GM19372 (cell line): ENCODE measurements at regions not wholly inside any gene's neighbourhood (a gene's known extent, or its start where the extent isn't known, plus 50 kb on each side); places are given as distances from the start of the nearest gene placed in this dataset.

Experiments
- ATAC-seq: cut with Tn5 transposase; IDR thresholded peaks from one replicate; pipeline ENCODE4 v1.9.1; 2021; ENCODE audit warnings: mild to moderate bottlenecking, low read depth, moderate library complexity; ENCODE audit not compliant: unreplicated experiment

GRCh38 chr6:164414695-164415094 is 894.7 kb downstream of the C6orf118 start:
- no peak for ATAC-seq

- ATAC-seq: no peak
Measured at GRCh38 chr6:164412566-164412965, 896.8 kb downstream of the C6orf118 start.

DNA sequence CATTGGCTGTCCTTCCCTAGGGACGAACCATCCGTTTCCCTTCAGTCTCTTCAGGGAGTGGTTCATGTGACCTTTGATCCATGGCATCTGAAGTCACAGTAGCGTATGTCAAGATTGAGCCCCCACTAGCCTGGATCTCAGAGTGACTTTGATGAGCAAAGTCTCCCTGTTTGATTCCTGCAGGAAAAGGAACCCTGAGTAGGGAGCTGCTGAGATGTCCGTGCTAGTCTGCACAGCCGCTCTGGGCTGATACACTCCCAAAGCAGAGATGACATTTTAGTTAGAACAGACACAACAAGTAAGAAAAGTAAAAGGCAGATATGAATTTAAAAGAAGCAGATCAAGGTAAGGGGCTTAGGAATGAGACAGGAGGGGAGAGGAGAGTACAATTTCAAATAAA is 899.4 kb downstream of the C6orf118 start:
- ATAC-seq: no peak

- no peak for ATAC-seq
Measured at GRCh38 chr6:164409309-164410009, 899.9 kb downstream of the C6orf118 start.

- ATAC-seq: no peak
Measured at GRCh38 chr6:164408868-164409267, 900.5 kb downstream of the C6orf118 start.

GRCh38 chr6:164404812-164405488 is 904.5 kb downstream of the C6orf118 start:
- ATAC-seq: no peak

DNA sequence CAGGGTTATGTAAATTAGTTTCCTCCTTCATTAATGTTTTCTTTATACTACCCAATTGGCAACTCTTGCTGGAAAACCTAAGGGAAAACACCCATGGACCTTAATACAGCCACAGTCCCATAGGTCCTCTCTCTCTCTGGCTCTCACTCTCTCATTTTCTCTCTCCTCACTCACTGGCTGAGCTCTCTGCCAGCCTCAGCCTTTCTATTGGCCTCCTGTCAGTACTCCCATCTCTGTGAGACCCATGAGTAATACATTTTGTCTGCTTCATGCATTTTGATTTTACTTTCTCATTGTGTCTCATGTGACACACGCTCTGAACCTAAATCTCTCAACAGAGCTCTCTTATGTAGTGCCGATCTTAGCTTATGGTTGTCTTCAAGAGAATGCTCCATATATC is 907.5 kb downstream of the C6orf118 start:
- no peak for ATAC-seq

DNA sequence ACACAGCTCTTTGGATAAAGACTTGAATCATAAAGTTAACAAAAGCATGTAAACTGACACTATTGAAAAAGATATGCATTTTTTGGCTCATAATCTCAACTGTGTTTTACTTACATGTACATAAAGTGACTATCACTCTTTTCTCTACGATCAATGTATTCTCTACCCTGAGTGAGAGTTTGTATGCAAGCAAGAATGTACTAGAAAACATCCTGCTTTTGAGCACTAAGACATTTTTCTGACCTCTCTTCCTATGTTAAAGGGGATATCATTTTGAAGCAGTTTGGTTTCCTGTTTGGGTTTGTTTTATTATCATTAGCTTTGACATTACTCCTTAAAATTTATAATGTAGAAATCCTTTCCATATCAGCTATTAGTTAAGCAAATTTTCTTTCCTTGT is 910.8 kb downstream of the C6orf118 start:
- no peak for ATAC-seq

DNA sequence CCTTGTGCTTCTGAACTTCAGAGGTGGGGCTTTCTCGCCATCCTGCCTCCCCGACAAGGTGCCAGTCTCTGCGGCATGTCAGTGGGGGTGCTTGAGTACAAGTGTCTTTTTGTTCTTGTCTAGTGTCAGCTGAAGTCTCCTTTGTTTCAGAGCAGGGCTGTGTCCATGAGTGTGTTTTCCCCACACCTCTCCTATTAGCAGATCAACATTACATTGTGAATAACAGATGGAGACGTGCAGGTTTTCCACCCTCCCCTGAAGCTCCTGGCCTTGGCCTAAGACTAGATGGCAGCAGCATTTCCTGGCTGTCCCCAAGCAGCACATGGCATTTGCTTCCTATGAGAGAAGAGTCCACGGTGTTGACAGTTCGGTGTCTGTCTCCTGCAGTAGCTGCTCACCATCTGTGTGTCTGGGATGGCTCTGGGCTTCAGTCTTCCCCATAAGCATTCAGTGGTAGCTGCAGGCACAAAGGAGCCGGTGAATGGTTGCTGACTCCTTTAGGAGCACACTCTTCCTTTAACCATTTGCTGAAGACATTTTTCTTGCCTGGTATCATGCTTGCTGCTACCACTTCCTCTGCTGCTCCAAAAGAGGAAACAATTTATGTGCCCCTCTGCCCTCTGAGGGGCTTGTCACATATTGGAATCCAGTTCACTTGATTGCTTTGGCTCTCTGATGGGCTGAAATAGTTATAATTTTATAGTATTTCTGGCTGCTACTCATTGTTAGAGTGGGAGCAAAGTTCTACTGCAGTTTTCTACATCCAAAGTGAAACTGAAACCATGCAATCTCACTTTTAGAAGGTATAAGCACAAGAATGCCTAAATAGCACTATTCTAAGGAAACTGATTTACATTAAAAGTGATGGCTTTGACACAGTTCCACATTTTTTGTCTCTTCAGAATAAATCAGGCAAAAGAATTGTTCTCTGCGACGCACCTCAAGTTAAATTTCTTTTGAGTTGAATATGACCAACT is 913.0 kb downstream of the C6orf118 start:
- ATAC-seq: no peak

DNA sequence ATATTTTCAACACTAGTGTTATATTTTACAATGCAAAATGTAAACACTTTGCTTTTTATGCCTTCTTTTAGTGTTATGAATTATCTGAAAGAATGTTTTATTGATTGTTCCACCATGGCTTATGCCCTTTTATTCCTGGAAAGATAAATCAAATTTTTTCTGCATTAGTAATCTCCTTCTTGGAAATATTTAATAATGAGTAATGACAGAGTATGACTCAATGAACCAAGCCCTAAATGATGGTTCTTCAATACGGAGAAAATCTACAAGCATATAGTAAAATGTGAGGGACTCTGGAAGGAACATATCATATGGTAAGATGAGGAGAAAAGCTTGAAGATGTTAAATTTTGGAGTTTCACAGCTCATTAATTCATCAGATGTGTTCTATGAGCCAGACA is 929.6 kb downstream of the C6orf118 start:
- no peak for ATAC-seq

DNA sequence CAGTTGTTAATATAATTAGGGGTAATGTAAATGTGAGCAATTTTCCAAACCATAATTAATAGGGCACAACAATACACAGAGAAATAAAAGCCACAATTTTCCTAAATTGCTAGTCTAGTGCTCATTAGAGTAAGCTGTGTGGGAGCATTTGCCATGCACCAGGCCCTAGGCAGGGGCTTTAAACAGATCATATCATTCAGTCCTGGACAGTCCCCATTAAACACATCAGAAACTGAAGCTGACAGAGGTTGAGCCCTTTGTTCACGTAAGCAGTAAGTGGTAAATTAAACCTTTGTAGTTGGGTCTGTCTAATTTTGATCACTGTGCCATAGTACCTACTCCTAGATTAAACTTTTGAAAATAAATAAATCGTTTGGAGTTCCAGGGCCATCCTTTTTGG is 931.1 kb downstream of the C6orf118 start:
- no peak for ATAC-seq

DNA sequence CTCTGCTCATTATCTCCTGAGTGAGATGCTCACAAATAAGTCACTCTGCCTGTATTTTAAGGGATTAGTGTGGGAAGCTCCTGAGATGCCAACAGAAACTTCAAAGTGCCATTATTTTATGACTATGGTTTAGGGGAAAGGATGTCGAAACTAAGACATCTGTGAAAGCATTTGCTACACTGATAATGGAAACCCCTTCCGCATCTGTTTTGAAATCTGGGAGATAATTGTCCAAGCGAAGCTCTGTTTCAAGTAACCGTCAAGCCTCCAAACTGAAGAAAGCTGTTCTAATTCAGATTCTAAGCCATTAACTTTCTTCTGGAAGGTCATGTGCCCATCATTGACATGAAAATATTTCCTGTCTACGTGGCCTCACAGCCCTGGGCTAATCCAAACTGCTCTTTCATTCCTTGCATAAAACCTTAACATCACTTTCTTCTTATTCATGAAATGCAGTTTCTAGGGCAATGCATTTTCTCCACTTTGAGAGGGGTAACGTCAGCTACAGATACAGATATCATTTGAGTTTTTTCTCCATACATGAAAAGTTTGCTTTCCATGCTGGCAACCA is 932.0 kb downstream of the C6orf118 start:
- ATAC-seq: no peak

GRCh38 chr6:164370773-164371172 is 938.6 kb downstream of the C6orf118 start:
- ATAC-seq: no peak

GRCh38 chr6:164359441-164359840 is 944.9 kb downstream of the QKI start:
- ATAC-seq: no peak

- no peak for ATAC-seq
Measured at GRCh38 chr6:164359036-164359435, 944.5 kb downstream of the QKI start.

DNA sequence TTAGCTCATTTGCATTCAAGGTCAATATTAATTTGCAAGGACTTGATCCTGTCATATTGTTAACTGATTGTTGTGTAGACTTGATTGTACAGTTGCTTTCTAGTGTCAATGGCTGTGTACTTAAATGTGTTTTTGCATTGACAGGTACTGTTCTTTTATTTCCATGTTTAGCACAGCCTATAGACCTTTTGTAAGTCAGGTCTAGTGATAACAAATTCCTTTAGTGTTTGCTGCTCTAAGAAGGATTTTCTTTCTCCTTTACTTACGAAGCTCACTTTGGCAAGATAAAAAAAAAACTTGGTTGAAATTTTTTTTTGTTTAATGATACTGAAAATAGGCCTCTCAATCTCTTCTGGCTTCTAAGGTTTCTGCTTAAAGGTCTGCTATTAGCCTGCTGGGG is 942.3 kb downstream of the QKI start:
- no peak for ATAC-seq

DNA sequence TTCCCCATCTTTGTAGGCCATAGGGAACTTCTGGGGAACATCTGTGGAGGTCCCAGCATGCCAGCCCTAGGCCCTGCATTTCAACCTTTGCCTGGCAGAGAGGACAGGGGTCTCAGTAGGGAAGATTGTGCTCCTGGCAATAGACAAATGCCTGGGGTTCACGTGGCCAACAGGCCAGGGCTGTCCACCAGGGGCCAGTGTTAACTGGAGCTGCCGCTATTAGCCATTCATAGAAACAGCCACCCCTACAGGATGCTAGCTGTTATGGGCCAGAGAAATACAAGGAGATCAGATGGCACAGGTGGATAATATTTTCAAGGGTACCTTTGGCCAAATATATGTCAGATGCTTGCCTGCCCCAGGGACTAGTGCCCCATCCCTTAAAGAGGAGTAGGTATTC is 932.9 kb downstream of the QKI start:
- no peak for ATAC-seq

DNA sequence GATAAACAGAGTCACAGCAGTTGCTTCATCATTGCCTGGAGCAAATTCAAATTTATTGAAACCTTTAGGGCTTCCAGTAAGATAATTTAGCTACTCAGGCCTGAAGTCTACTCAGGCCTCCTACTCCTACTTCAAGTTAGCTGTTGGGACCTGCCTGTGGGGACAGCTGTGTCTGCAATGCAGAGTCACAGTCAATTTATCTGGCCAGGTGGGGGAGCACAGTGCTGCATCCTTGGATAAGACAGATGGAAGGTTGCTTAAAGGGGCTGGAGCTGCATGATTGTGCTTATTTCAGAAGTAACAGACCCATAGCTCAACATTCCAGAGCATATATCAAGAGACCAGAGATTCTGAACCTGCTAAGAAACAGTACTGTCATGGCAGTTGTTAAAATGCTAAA is 932.1 kb downstream of the QKI start:
- ATAC-seq: no peak

DNA sequence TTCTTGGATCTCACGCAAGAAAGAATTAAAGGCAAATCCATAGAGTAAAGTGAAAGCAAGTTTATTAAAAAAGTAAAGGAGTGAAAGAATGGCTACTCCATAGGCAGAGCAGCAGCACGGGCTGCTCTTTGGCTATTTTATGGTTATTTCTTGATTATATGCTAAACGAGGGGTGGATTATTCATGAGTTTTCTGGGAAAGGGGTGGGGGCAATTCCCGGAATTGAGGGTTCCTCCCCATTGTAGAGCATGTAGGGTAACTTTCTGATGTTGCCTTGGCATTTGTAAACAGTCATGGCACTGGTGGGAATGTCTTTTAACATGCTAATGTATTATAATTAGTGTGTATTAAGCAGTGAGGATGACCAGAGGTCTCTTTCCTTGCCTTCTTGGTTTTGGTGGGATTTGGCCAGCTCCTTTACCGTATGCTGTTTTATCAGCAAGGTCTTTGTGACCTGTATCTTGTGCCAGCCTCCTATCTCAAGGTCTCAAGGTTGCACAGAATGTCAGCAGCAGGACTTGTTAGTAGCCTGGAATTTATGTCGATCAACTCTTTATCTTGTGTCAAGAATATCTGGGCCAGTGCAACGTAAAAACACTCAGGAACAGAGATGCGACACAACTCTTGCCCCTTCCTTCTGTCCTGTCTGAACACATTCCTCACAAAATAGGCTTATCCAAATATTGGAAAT is 931.4 kb downstream of the QKI start:
- no peak for ATAC-seq

- ATAC-seq: no peak
Measured at GRCh38 chr6:164345327-164345726, 930.8 kb downstream of the QKI start.
